GM21786 (cell line): ENCODE measurements at regions not wholly inside any gene's neighbourhood (a gene's known extent, or its start where the extent isn't known, plus 50 kb on each side); places are given as distances from the start of the nearest gene placed in this dataset.
A peak's percentile ranks its signal among the peaks of the same experiment; 100 is the strongest.
"Not testable (repeated sequence)": the region's sequence is repeated elsewhere in the genome, so short reads cannot be mapped to it uniquely, and the experiment has no call there.

Source experiments
- ATAC-seq: cut with Tn5 transposase; IDR thresholded peaks from one replicate; pipeline ENCODE4 v1.9.1; 2021; ENCODE audit not compliant: unreplicated experiment

GRCh38 chr2:212875950-212876349 lies 275.5 kb downstream of the IKZF2 start:
- ATAC-seq: not testable (repeated sequence)

- no peak for ATAC-seq
Measured at GRCh38 chr2:212873256-212873655, 278.2 kb downstream of the IKZF2 start.

GRCh38 chr2:212871597-212871996 lies 279.8 kb downstream of the IKZF2 start:
- ATAC-seq: no peak

DNA sequence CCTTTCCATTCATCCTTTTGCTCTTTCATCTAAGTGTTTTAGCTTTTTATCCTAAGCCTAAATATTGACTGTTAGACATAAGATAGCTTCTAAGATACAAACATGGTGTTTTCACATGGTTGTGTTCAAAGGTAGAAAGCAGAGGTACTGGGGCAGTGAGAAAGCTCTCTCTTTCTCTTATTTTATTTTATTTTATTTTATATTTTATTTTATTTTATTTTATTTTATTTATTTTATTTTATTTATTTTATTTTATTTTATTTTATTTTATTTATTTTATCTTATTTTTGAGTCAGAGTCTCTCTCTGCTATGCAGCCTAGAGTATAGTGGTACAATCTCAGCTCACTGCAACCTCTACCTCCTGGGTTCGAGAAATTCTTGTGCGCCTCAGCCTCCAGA lies 287.2 kb downstream of the IKZF2 start:
- no peak for ATAC-seq

- ATAC-seq: no peak
Measured at GRCh38 chr2:212863185-212863588, 288.2 kb downstream of the IKZF2 start.

DNA sequence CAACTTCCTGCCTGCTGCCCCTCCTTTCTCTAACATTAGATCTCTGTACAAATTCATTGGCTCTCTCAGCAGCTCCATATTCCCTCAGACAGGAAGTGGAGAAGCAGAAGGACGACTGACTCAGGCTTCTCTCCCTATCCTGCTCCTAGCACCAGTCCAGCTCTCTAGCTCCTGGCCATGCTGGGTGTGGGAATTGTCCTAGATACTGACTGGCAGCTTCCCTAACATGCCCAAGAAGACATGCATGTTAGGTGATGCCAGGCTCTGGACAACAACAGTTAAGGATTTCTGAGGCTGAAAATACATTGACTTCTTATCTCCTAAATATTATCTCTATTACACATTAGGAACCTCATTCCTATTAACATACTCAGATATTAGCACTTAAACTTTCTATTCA lies 292.9 kb downstream of the IKZF2 start:
- ATAC-seq: no peak

DNA sequence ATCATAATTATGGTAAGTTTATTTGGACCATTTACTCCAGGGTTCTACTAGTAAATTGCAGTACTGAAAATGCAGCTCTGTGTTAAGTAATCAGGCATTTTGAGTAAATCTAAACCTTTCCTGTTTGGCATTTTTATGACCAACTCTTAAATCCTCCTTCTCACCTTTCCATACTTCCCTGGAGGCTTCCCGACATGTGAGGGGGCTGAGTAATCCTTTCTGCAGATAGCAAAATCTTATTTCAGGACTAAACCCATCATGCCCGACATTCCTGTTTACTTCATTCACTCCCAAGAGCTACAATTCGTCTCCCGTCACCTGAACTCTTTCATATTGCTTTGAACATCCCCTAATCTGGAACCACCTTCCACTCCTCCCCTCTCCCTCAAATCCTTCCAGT lies 296.6 kb downstream of the IKZF2 start:
- ATAC-seq: no peak

DNA sequence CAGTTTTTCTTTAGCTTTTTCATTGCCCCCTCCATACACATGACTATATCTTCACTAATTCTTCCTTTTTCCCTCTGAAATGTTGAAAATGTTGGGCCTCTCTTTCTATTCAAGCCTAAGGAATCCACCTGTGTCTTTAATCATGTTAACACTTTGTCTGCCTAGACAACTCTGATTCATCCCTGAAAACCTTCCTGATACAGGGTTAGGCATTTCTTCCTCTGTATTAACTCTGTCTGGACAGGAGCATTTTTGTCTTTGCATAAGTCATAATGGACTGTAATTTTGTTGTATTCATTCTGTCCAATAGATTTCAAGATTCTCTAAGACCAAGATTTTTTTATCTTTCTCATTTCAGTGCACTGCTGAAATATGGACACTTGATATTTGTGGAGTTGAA lies 297.3 kb downstream of the IKZF2 start:
- ATAC-seq: no peak

DNA sequence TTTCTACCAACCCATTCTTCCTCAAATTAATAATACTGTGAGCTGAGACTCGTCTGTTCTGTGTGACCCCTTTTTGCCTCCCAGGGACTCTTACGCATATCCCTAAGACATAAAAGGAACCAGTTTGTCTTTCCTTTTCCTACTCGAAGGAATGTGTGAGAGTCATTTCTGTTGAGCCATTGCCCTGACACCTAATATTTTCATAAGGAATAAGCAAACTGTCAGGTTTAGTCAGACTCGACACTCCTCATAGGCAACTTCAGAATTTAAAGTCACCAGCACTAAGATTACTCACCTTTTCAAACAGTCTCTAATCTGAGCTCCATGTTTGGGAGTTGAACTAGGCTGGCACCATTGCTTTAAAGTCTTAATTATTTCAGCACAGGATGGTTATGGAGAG lies 305.5 kb downstream of the IKZF2 start:
- no peak for ATAC-seq

DNA sequence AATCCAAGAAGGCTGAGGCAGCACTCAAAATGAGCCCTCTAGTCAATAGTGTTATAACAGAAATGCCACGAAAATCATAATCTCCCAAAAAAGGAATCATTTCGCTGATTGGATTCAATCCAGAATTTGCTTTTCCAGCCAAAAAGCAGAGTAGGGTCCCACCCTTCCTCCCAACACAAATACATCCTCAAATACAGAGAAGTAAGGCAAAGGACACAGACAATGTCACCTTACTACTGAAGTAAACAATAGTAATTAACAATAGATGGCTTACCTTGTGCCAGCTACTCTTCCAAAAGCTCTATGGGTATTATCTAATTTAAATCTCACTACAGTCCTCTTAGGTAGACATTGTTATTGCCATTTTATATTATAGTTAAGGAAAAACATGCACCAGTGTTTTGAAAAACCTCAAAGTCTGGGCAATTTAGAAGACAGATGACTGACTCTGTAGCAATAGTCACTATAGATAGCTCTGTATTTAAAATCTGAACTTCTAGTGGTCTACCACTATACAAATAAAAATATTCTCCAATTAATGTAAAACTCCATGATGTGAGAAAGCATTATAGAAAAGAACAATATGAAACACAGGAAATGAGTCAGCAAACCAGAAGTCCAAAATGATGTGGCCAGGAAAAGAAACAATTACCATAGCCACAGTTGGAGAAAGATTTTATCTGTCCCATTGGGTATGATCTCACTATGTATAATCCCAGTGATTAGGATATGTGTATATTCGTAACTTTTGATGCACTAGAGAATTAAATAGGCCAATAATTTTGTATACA lies 305.0 kb upstream of the ERBB4 start:
- ATAC-seq: no peak

GRCh38 chr2:212842544-212843185 lies 304.1 kb upstream of the ERBB4 start:
- ATAC-seq: no peak

DNA sequence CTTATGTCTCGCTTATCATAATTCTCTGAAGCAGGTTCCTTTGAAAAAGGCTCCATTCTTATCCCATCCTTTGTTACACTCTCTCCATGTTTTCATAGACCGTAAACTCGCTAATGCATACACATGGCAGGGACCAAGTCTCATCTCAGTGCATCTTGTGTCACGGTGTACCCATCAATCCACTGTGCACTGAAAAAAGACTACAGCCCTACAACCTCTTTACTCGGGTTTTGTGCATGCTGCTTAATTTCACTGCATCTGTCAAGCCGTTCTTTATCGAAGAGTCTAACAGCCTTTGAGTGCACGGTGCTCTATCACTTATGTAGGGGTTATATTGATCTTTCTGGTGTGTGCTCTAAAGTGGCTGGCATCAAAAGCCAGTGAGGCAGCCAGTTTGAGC lies 302.9 kb upstream of the ERBB4 start:
- no peak for ATAC-seq

- ATAC-seq: no peak
Measured at GRCh38 chr2:212832211-212833195, 293.9 kb upstream of the ERBB4 start.

- ATAC-seq: no peak
Measured at GRCh38 chr2:212831671-212832199, 293.1 kb upstream of the ERBB4 start.

- no peak for ATAC-seq
Measured at GRCh38 chr2:212816267-212816666, 277.7 kb upstream of the ERBB4 start.

GRCh38 chr2:212815453-212815852 lies 276.9 kb upstream of the ERBB4 start:
- ATAC-seq: peak; percentile 45

DNA sequence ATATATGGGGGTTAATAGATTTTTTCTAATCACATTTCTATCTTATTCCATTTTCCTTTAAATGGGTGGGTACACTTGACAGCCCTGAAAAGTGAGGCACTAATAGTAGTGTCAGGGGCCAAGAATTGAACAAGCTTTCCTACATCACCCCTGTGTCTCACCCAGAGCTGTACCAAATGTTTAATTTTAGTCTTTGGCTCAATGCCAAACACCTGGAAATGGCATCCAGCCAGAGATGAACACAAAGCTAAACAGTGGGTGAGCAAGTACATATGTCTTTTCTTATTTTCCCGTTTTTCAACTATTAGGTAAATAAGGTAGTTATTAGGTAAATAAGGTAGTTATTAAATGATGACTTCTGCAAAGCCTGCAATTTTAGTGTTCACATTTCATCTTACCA lies 276.3 kb upstream of the ERBB4 start:
- peak; percentile 7 for ATAC-seq

DNA sequence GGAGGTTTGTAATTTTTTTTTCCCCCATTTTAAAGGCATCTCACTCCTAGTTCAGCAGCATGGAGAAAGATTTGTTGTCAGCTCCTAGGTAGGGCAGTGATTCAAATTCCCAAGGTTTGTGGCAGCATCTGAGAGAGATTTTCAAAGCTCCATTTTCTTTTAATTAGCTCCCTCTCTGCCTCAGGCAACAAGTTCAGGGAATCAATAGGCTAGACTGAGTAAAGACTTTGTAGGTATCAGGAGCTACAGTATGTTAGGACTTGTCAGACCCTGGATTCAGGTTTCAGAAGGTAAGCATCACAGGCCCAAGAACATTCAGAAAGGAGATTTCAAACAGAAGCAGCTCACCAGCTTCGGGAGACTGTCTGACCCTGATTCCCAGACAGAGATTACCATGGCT lies 273.3 kb upstream of the ERBB4 start:
- ATAC-seq: no peak

GRCh38 chr2:212811036-212811805 lies 272.6 kb upstream of the ERBB4 start:
- ATAC-seq: no peak

DNA sequence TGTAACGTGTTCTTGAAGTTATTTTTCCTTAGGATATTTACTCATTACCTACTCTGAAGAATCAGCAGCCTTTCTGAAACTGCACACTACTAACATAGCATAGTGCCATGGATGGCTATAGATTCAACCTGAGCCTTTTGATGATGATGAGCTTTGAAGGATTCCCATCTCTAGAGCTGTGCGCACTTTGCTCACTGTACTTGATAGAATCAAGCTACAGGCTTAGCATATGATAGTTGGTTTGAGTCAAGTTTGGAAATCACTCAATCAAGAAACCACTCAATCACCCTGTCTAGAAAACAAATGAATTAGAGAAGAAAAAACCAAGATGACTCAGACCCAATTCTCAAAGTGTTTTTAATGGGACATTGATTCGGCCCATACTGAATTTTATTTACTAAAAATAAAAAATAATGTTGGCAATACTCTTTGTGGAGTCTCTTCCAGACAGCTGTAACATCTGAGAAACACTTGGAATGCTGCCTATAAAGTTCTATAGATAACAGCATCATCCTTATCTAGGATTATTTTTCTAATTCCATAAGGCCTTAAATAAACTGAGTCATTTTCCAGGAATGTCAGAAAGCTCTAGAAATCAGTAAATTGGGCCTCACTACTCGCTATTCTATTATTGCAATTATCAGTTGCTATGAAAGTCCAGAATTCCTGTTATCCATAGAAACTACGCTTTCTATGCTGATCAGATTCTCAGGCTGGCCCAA lies 259.0 kb upstream of the ERBB4 start:
- ATAC-seq: no peak
